ENCODE measurements at regions not wholly inside any gene's neighbourhood (a gene's known extent, or its start where the extent isn't known, plus 50 kb on each side); places are given as distances from the start of the nearest gene placed in this dataset.

GRCh38 chr2:8455236-8456150 is 226.4 kb upstream of the ID2 start:
- Histone ChIP-seq H3K4me2 (ENCODE audit: low read length) (no peak overlapping the region), H3K4me3 (replicated peaks in 1 of 2; ENCODE audit: low read depth in 1 of 2, low read length in 2 of 2) (no peak overlapping the region), H4K20me1 (ENCODE audit: insufficient read depth) (no peaks in the 10 kb centered on the region), H3K9me2 (ENCODE audit: insufficient read depth) (no peaks in the 10 kb centered on the region), H3K27me3 (ENCODE audit: insufficient read depth, low read length) (no peaks in the 10 kb centered on the region), H2AFZ (ENCODE audit: low read depth, low read length, poor library complexity, severe bottlenecking) (no peak overlapping the region), H3K9ac (ENCODE audit: low read length) (no peak overlapping the region), H3K9me3 (ENCODE audit: control insufficient read depth in 1 of 2, insufficient read depth in 1 of 2, low read depth in 1 of 2, low read length in 2 of 2) (no peaks in the 10 kb centered on the region), H3K27ac (ENCODE audit: low read depth, low read length) (no peak overlapping the region), H3K79me2 (ENCODE audit: insufficient read depth, low read length) (no peaks in the 10 kb centered on the region), H3K4me1 (ENCODE audit: control insufficient read depth in 1 of 2, insufficient read depth in 2 of 2, low read length in 2 of 2) (peaks cover 0 to 21% of the 10 kb centered on the region in 2 experiments; a peak in 2 of 4 replicates), H3K36me3 (ENCODE audit: control insufficient read depth in 1 of 2, insufficient read depth in 2 of 2, low read length in 2 of 2) (no peaks in the 10 kb centered on the region)
- ATAC-seq (no peak), DNase-seq (ENCODE audit: low read depth, low spot score) (no peak)
- no peak for TF ChIP-seq JUND (IDR thresholded peaks at IDR 0.05)
- TF ChIP-seq ZNF274 (IDR thresholded peaks at IDR 0.05; ENCODE audit: low read depth, low read length), result no peak
- TF ChIP-seq REST (IDR thresholded peaks at IDR 0.05; ENCODE audit: low read depth), result no peak
- TF ChIP-seq ZFX (IDR thresholded peaks at IDR 0.05), result no peak
- no peak for TF ChIP-seq CEBPB (IDR thresholded peaks at IDR 0.05; ENCODE audit: low read depth)
- no peak for TF ChIP-seq EZH2phosphoT487 (IDR thresholded peaks at IDR 0.05; ENCODE audit: borderline replicate concordance)
- TF ChIP-seq FOSL1 (IDR thresholded peaks at IDR 0.05; ENCODE audit: low read depth), result no peak
- TF ChIP-seq EZH2 (IDR thresholded peaks at IDR 0.05), result no peak
- TF ChIP-seq ELF1 (IDR thresholded peaks at IDR 0.05; ENCODE audit: borderline replicate concordance, low read depth), result no peak
- TF ChIP-seq POLR2A (IDR thresholded peaks at IDR 0.05; ENCODE audit: borderline replicate concordance, extremely low read depth, insufficient read depth, insufficient read length), result no peak
- TF ChIP-seq SIN3A (IDR thresholded peaks at IDR 0.05; ENCODE audit: low read depth), result no peak
- BruUV-seq (replicated peaks), result no TSS peak
- ChIA-PET RAD21 (ENCODE audit: low non-redundant PET in 1 of 2, low total read pairs in 2 of 2, uncharacterized antibody in 2 of 2, unreplicated experiment in 2 of 2) (no interaction called here), CTCF (no interaction called here), POLR2A (interaction anchor here (1.3 kb wide), 1 partner anchor 226 kb away, joined by 5 read pairs; the partner anchor contains the start of gene ID2)
- intact Hi-C loops (cut with micrococcal nuclease), result no loop called here
